ENCODE measurements at regions not wholly inside any gene's neighbourhood (a gene's known extent, or its start where the extent isn't known, plus 50 kb on each side); places are given as distances from the start of the nearest gene placed in this dataset.

- Histone ChIP-seq H3K4me2 (ENCODE audit: low read depth, low read length) (no peak overlapping the region), H2AK9ac (replicated peaks; ENCODE audit: low read depth, low read length, poor library complexity) (no peak overlapping the region), H2BK5ac (ENCODE audit: low read depth, low read length, poor library complexity, severe bottlenecking) (no peak overlapping the region), H3K4ac (ENCODE audit: low read depth, low read length) (no peak overlapping the region), H3K9me3 (ENCODE audit: control insufficient read depth, insufficient read depth, low read length) (no peaks in the 10 kb centered on the region), H2BK120ac (ENCODE audit: low read depth, low read length) (no peak overlapping the region), H2AK5ac (ENCODE audit: low read depth, low read length) (no peak overlapping the region), H3K27ac (ENCODE audit: insufficient read depth, low read length) (no peak overlapping the region), H3K27me3 (ENCODE audit: control insufficient read depth, insufficient read depth, low read length) (no peaks in the 10 kb centered on the region), H3K56ac (ENCODE audit: extremely low read depth, insufficient read depth, low read length) (no peak overlapping the region), H3K18ac (ENCODE audit: low read depth, low read length) (no peak overlapping the region), H3K9ac (ENCODE audit: low read depth, low read length) (no peak overlapping the region), H3K79me1 (ENCODE audit: low read depth in 1 of 2, low read length in 2 of 2) (no peaks in the 10 kb centered on the region), H4K91ac (ENCODE audit: insufficient read depth, low read depth, low read length) (no peak overlapping the region), H3K9me1 (ENCODE audit: insufficient read depth, low read length) (no peaks in the 10 kb centered on the region), H3K14ac (replicated peaks; ENCODE audit: low read depth, low read length) (no peak overlapping the region), H4K8ac (ENCODE audit: low read depth in 2 of 2, low read length in 2 of 2) (no peak overlapping the region), H3K4me3 (ENCODE audit: insufficient read depth, low read depth, low read length) (no peak overlapping the region), H4K5ac (ENCODE audit: low read depth, low read length) (no peak overlapping the region), H3K36me3 (ENCODE audit: control insufficient read depth, insufficient read depth, low read length) (no peaks in the 10 kb centered on the region), H4K20me1 (ENCODE audit: insufficient read depth, low read length) (no peaks in the 10 kb centered on the region), H3K23ac (ENCODE audit: low read depth, low read length) (no peak overlapping the region), H2BK20ac (ENCODE audit: low read depth, low read length) (no peak overlapping the region), H2AFZ (replicated peaks; ENCODE audit: low read length, poor library complexity) (no peak overlapping the region), H3K4me1 (ENCODE audit: control insufficient read depth, insufficient read depth, low read length) (no peaks in the 10 kb centered on the region), H2BK15ac (ENCODE audit: low read depth, low read length) (no peak overlapping the region)
- TF ChIP-seq CHD1 (IDR thresholded peaks at IDR 0.05; ENCODE audit: low read depth, low read length): no peak
- TF ChIP-seq BHLHE40 (IDR thresholded peaks at IDR 0.05; ENCODE audit: low read depth, low read length): no peak
- TF ChIP-seq, protein P1, sequence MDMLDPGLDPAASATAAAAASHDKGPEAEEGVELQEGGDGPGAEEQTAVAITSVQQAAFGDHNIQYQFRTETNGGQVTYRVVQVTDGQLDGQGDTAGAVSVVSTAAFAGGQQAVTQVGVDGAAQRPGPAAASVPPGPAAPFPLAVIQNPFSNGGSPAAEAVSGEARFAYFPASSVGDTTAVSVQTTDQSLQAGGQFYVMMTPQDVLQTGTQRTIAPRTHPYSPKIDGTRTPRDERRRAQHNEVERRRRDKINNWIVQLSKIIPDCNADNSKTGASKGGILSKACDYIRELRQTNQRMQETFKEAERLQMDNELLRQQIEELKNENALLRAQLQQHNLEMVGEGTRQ (IDR thresholded peaks at IDR 0.05; ENCODE audit: low read depth, low read length): no peak
- no peak for TF ChIP-seq RAD21 (IDR thresholded peaks at IDR 0.05; ENCODE audit: low read length)
- no peak for TF ChIP-seq MAZ (IDR thresholded peaks at IDR 0.05; ENCODE audit: borderline replicate concordance, low read depth, low read length)
- TF ChIP-seq RCOR1 (IDR thresholded peaks at IDR 0.05; ENCODE audit: insufficient replicate concordance, low read length): no peak
- TF ChIP-seq, protein P2, sequence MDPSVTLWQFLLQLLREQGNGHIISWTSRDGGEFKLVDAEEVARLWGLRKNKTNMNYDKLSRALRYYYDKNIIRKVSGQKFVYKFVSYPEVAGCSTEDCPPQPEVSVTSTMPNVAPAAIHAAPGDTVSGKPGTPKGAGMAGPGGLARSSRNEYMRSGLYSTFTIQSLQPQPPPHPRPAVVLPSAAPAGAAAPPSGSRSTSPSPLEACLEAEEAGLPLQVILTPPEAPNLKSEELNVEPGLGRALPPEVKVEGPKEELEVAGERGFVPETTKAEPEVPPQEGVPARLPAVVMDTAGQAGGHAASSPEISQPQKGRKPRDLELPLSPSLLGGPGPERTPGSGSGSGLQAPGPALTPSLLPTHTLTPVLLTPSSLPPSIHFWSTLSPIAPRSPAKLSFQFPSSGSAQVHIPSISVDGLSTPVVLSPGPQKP (IDR thresholded peaks at IDR 0.05; ENCODE audit: borderline replicate concordance, low read depth, low read length): no peak
- TF ChIP-seq, protein P3, sequence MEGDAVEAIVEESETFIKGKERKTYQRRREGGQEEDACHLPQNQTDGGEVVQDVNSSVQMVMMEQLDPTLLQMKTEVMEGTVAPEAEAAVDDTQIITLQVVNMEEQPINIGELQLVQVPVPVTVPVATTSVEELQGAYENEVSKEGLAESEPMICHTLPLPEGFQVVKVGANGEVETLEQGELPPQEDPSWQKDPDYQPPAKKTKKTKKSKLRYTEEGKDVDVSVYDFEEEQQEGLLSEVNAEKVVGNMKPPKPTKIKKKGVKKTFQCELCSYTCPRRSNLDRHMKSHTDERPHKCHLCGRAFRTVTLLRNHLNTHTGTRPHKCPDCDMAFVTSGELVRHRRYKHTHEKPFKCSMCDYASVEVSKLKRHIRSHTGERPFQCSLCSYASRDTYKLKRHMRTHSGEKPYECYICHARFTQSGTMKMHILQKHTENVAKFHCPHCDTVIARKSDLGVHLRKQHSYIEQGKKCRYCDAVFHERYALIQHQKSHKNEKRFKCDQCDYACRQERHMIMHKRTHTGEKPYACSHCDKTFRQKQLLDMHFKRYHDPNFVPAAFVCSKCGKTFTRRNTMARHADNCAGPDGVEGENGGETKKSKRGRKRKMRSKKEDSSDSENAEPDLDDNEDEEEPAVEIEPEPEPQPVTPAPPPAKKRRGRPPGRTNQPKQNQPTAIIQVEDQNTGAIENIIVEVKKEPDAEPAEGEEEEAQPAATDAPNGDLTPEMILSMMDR (conservative IDR thresholded peaks at IDR 0.05; ENCODE audit: low read depth, low read length): no peak
- no peak for TF ChIP-seq SMC3 (IDR thresholded peaks at IDR 0.05; ENCODE audit: low read depth, low read length)
- no peak for TF ChIP-seq FOS (IDR thresholded peaks at IDR 0.05; ENCODE audit: low read depth, low read length)
- TF ChIP-seq MXI1 (IDR thresholded peaks at IDR 0.05; ENCODE audit: borderline replicate concordance, low read depth, low read length): no peak
- TF ChIP-seq CEBPB (IDR thresholded peaks at IDR 0.05; ENCODE audit: low read depth, low read length): no peak
- TF ChIP-seq POLR2A (IDR thresholded peaks at IDR 0.05; ENCODE audit: low read depth, low read length): no peak
- no TSS peak for BruUV-seq (replicated peaks)
- no peak for DNase-seq
- ATAC-seq (ENCODE audit: low read depth): no peak
- in situ Hi-C loops (cut with MboI; ENCODE audit: low sequenced_read_pairs) (no loop called here), intact Hi-C loops (cut with micrococcal nuclease) (no loop called here), dilution Hi-C loops (cut with HindIII; ENCODE audit: low sequenced_read_pairs, unreplicated experiment) (no loop called here)
- ChIA-PET POLR2A (ENCODE audit: unreplicated experiment) (no interaction called here), CTCF (no interaction called here)
- WGBS, 2 experiments (ENCODE audit: extremely low coverage in 2 of 2, insufficient read length in 1 of 2): 40% methylated on average over 1 of the region's 3 CpGs; no CpG with 5 or more reads in 1 of the 2 experiments
Observed at GRCh38 chr4:95640311-95640710, 91.5 kb upstream of the UNC5C start.
